Astrocyte (in vitro differentiated cells and primary cell): ENCODE measurements at regions not wholly inside any gene's neighbourhood (a gene's known extent, or its start where the extent isn't known, plus 50 kb on each side); places are given as distances from the start of the nearest gene placed in this dataset.

Experiments used
- DNase-seq: peaks from one replicate; pipeline ENCODE4 v3.0.0-alpha.2; 2010; ENCODE audit warnings: low read depth
- FAIRE-seq: peaks from 2 replicates; lab custom pipeline; 2011; peaks lifted over from hg19 to GRCh38; lab: Jason Lieb, UNC
- H2AFZ ChIP-seq: 2 replicates; pipeline ENCODE4 v1.6.0; 2012; ENCODE audit warnings: low read depth, low read length, inconsistent platforms
- H3K27ac ChIP-seq: 2 replicates; pipeline ENCODE4 v1.5.1; 2011; ENCODE audit warnings: low read depth, low read length, inconsistent platforms
- H3K27me3 ChIP-seq: 2 replicates; pipeline ENCODE4 v1.6.0; 2011; ENCODE audit warnings: low read length, inconsistent platforms; ENCODE audit not compliant: insufficient read depth
- H3K36me3 ChIP-seq: 2 replicates; pipeline ENCODE4 v1.5.1; 2011; ENCODE audit warnings: low read length, inconsistent platforms; ENCODE audit not compliant: insufficient read depth
- H3K4me1 ChIP-seq: 2 replicates; pipeline ENCODE4 v1.5.1; 2011; ENCODE audit warnings: low read length, inconsistent platforms; ENCODE audit not compliant: insufficient read depth
- H3K4me2 ChIP-seq: 2 replicates; pipeline ENCODE4 v1.6.0; 2012; ENCODE audit warnings: low read length, inconsistent platforms
- H3K4me3 ChIP-seq: 2 replicates; pipeline ENCODE4 v1.5.1; 2011; ENCODE audit warnings: low read depth, mild to moderate bottlenecking, low read length, inconsistent platforms; ENCODE audit not compliant: insufficient read depth
- H3K79me2 ChIP-seq: 2 replicates; pipeline ENCODE4 v1.6.0; 2012; ENCODE audit warnings: mild to moderate bottlenecking, low read length, inconsistent platforms; ENCODE audit not compliant: insufficient read depth
- H3K9ac ChIP-seq: 2 replicates; pipeline ENCODE4 v1.6.0; 2012; ENCODE audit warnings: mild to moderate bottlenecking, low read length, inconsistent platforms
- H3K9me3 ChIP-seq: 2 replicates; pipeline ENCODE4 v1.5.1; 2012; ENCODE audit warnings: low read depth, mild to moderate bottlenecking, low read length, inconsistent platforms; ENCODE audit not compliant: insufficient read depth
- H4K20me1 ChIP-seq: 2 replicates; pipeline ENCODE4 v1.6.0; 2012; ENCODE audit warnings: low read length, inconsistent platforms; ENCODE audit not compliant: insufficient read depth
- H3K27ac Mint-ChIP-seq: one replicate; pipeline ENCODE4 v1.8.0; 2021; ENCODE audit warnings: mild to moderate bottlenecking, mixed read lengths; ENCODE audit not compliant: unreplicated experiment
- H3K27me3 Mint-ChIP-seq: one replicate; pipeline ENCODE4 v1.8.0; 2021; ENCODE audit warnings: low read depth, mixed read lengths; ENCODE audit not compliant: unreplicated experiment
- H3K36me3 Mint-ChIP-seq: one replicate; pipeline ENCODE4 v1.8.0; 2021; ENCODE audit warnings: low read depth, mixed read lengths; ENCODE audit not compliant: unreplicated experiment
- H3K4me1 Mint-ChIP-seq: one replicate; pipeline ENCODE4 v1.8.0; 2021; ENCODE audit warnings: low read depth, mixed read lengths; ENCODE audit not compliant: unreplicated experiment
- H3K4me3 Mint-ChIP-seq: one replicate; pipeline ENCODE4 v1.8.0; 2021; ENCODE audit warnings: mild to moderate bottlenecking, moderate library complexity, mixed read lengths; ENCODE audit not compliant: unreplicated experiment
- H3K9me3 Mint-ChIP-seq: one replicate; pipeline ENCODE4 v1.8.0; 2021; ENCODE audit warnings: mild to moderate bottlenecking, mixed read lengths; ENCODE audit not compliant: unreplicated experiment
- CTCF ChIP-seq: IDR thresholded peaks from 2 replicates; pipeline ENCODE4 v1.5.1; 2011; ENCODE audit warnings: low read depth, mild to moderate bottlenecking, inconsistent platforms, low read length, moderate library complexity; ENCODE audit not compliant: insufficient read depth
- EZH2 ChIP-seq: IDR thresholded peaks from 2 replicates; pipeline ENCODE4 v1.6.1; 2012; ENCODE audit warnings: mild to moderate bottlenecking, low read length, inconsistent platforms; ENCODE audit not compliant: insufficient read depth

GRCh38 chr6:23316931-23317330, 747.6 kb downstream of the HDGFL1 start:
- Mint-ChIP-seq H3K27ac (no peak overlapping the region), H3K4me3 (no peak overlapping the region), H3K36me3 (no peaks in the 10 kb centered on the region), H3K27me3 (no peaks in the 10 kb centered on the region), H3K4me1 (no peaks in the 10 kb centered on the region), H3K9me3 (no peaks in the 10 kb centered on the region)
- Histone ChIP-seq H3K79me2 (no peaks in the 10 kb centered on the region), H4K20me1 (no peaks in the 10 kb centered on the region), H2AFZ (no peak overlapping the region), H3K4me1 (no peaks in the 10 kb centered on the region), H3K27me3 (no peaks in the 10 kb centered on the region), H3K9ac (no peak overlapping the region), H3K9me3 (no peaks in the 10 kb centered on the region), H3K27ac (no peak overlapping the region), H3K4me3 (no peak overlapping the region), H3K4me2 (no peak overlapping the region), H3K36me3 (no peaks in the 10 kb centered on the region)
- no peak for FAIRE-seq
- no peak for TF ChIP-seq CTCF
- no peak for DNase-seq

GRCh38 chr6:23319582-23319981, 750.2 kb downstream of the HDGFL1 start:
- no peaks in the 10 kb centered on the region for H3K9me3 ChIP-seq
- Mint-ChIP-seq H3K4me3 (no peak overlapping the region), H3K4me1 (no peaks in the 10 kb centered on the region), H3K36me3 (no peaks in the 10 kb centered on the region), H3K27ac (no peak overlapping the region), H3K27me3 (no peaks in the 10 kb centered on the region), H3K9me3 (no peaks in the 10 kb centered on the region)
- no peak overlapping the region for H3K27ac ChIP-seq
- H3K79me2 ChIP-seq: no peaks in the 10 kb centered on the region
- no peak overlapping the region for H3K4me2 ChIP-seq
- H3K36me3 ChIP-seq: no peaks in the 10 kb centered on the region
- H4K20me1 ChIP-seq: no peaks in the 10 kb centered on the region
- H2AFZ ChIP-seq: no peak overlapping the region
- H3K4me3 ChIP-seq: no peak overlapping the region
- no peaks in the 10 kb centered on the region for H3K4me1 ChIP-seq
- H3K27me3 ChIP-seq: no peaks in the 10 kb centered on the region
- DNase-seq (no peak), FAIRE-seq (no peak)
- no peak overlapping the region for H3K9ac ChIP-seq
- TF ChIP-seq CTCF (no peak), EZH2 (no peak)

GRCh38 chr6:23320471-23321015, 751.2 kb downstream of the HDGFL1 start:
- Mint-ChIP-seq H3K27me3 (no peaks in the 10 kb centered on the region), H3K4me1 (no peaks in the 10 kb centered on the region), H3K36me3 (no peaks in the 10 kb centered on the region), H3K4me3 (no peak overlapping the region), H3K27ac (no peak overlapping the region), H3K9me3 (no peaks in the 10 kb centered on the region)
- Histone ChIP-seq H2AFZ (no peak overlapping the region), H3K4me3 (no peak overlapping the region), H3K4me1 (no peaks in the 10 kb centered on the region), H4K20me1 (no peaks in the 10 kb centered on the region), H3K36me3 (no peaks in the 10 kb centered on the region), H3K9ac (no peak overlapping the region), H3K79me2 (no peaks in the 10 kb centered on the region), H3K9me3 (no peaks in the 10 kb centered on the region), H3K4me2 (no peak overlapping the region), H3K27ac (no peak overlapping the region), H3K27me3 (no peaks in the 10 kb centered on the region)
- DNase-seq (no peak), FAIRE-seq (no peak)
- no peak for TF ChIP-seq EZH2
- TF ChIP-seq CTCF: no peak
